DMS53 treated with DMSO at 0.1 percent for 48 hours (cell line): ENCODE measurements at regions not wholly inside any gene's neighbourhood (a gene's known extent, or its start where the extent isn't known, plus 50 kb on each side); places are given as distances from the start of the nearest gene placed in this dataset.

Source experiments
- DNase-seq: peaks from one replicate; lab custom pipeline; 2025; ENCODE audit not compliant: unreplicated experiment; lab: John Stamatoyannopoulos, UW

- no peak for DNase-seq
These were observed 98.0 kb downstream of the SHANK2 start for GRCh38 chr11:71154261-71154805.

- peak; percentile 57 for DNase-seq
These were observed 99.4 kb downstream of the SHANK2 start for GRCh38 chr11:71153005-71153390.

GRCh38 chr11:71152312-71153004, 99.9 kb downstream of the SHANK2 start:
- peak; percentile 57 for DNase-seq

- no peak for DNase-seq
These were observed 100.8 kb downstream of the SHANK2 start for GRCh38 chr11:71151561-71151960.

GRCh38 chr11:71150859-71151258, 101.5 kb downstream of the SHANK2 start:
- DNase-seq: no peak

- DNase-seq: no peak
These were observed 103.7 kb downstream of the SHANK2 start for GRCh38 chr11:71148716-71149115.

- DNase-seq: no peak
These were observed 105.0 kb downstream of the SHANK2 start for GRCh38 chr11:71147331-71147730.

GRCh38 chr11:71146846-71147245, 105.5 kb downstream of the SHANK2 start:
- no peak for DNase-seq

GRCh38 chr11:71145988-71146824, 106.2 kb downstream of the SHANK2 start:
- DNase-seq: no peak

GRCh38 chr11:71145368-71145767, 107.0 kb downstream of the SHANK2 start:
- no peak for DNase-seq

GRCh38 chr11:71144736-71145135, 107.6 kb downstream of the SHANK2 start:
- no peak for DNase-seq

- DNase-seq: no peak
These were observed 108.4 kb downstream of the SHANK2 start for GRCh38 chr11:71144010-71144409.

- no peak for DNase-seq
These were observed 112.0 kb downstream of the SHANK2 start for GRCh38 chr11:71140206-71140919.

- no peak for DNase-seq
These were observed 112.7 kb downstream of the SHANK2 start for GRCh38 chr11:71139516-71140205.

GRCh38 chr11:71138737-71139425, 113.5 kb downstream of the SHANK2 start:
- no peak for DNase-seq

GRCh38 chr11:71137376-71137775, 115.0 kb downstream of the SHANK2 start:
- DNase-seq: no peak

GRCh38 chr11:71136095-71136845, 116.1 kb downstream of the SHANK2 start:
- no peak for DNase-seq

- DNase-seq: no peak
These were observed 117.3 kb downstream of the SHANK2 start for GRCh38 chr11:71135112-71135511.

GRCh38 chr11:71133946-71134345, 118.4 kb downstream of the SHANK2 start:
- DNase-seq: no peak

- DNase-seq: no peak
These were observed 120.5 kb downstream of the SHANK2 start for GRCh38 chr11:71131861-71132260.
